RWPE2 (cell line): ENCODE measurements at regions not wholly inside any gene's neighbourhood (a gene's known extent, or its start where the extent isn't known, plus 50 kb on each side); places are given as distances from the start of the nearest gene placed in this dataset.

ENCODE experiments used
- ATAC-seq: fragments of 200-7000 bp; cut with Tn5 transposase; 3 replicates; pipeline ENCODE4 v1.9.1; 2021; ENCODE audit warnings: low read depth
- DNase-seq: peaks from one replicate; pipeline ENCODE4 v3.0.0-alpha.2; 2020; ENCODE audit warnings: low spot score
- H3K27ac ChIP-seq: fragments of 450-650 bp; 2 replicates; pipeline ENCODE4 v1.5.1; 2017; ENCODE audit warnings: mild to moderate bottlenecking; ENCODE audit not compliant: poor library complexity, severe bottlenecking
- H3K27me3 ChIP-seq: fragments of 250-450 bp; sonication (Bioruptor Pico); 2 replicates; pipeline ENCODE4 v1.5.1; 2021; ENCODE audit warnings: mild to moderate bottlenecking, moderate library complexity; ENCODE audit not compliant: insufficient read depth, poor library complexity, severe bottlenecking
- H3K36me3 ChIP-seq: fragments of 250-450 bp; sonication (Bioruptor Pico); 2 replicates; pipeline ENCODE4 v1.5.1; 2020; ENCODE audit warnings: low read depth, mild to moderate bottlenecking, moderate library complexity
- H3K4me1 ChIP-seq: fragments of 250-450 bp; sonication (Bioruptor Pico); 2 replicates; pipeline ENCODE4 v1.5.1; 2021; ENCODE audit warnings: mild to moderate bottlenecking, moderate library complexity; ENCODE audit not compliant: insufficient read depth, poor library complexity, severe bottlenecking
- H3K4me3 ChIP-seq: fragments of 250-450 bp; sonication (Bioruptor Pico); 2 replicates; pipeline ENCODE4 v1.5.1; 2021; ENCODE audit warnings: mild to moderate bottlenecking, moderate library complexity; ENCODE audit not compliant: severe bottlenecking
- H3K9me3 ChIP-seq: fragments of 250-450 bp; sonication (Bioruptor Pico); 2 replicates; pipeline ENCODE4 v1.5.1; 2021; ENCODE audit warnings: mild to moderate bottlenecking, moderate library complexity; ENCODE audit not compliant: severe bottlenecking
- CTCF ChIP-seq: fragments of 450-650 bp; IDR thresholded peaks from one replicate; pipeline ENCODE4 v1.5.1; 2017; ENCODE audit warnings: mild to moderate bottlenecking, moderate library complexity; ENCODE audit not compliant: poor library complexity, severe bottlenecking

- DNase-seq (no peak), ATAC-seq (no peak)
- no peak for TF ChIP-seq CTCF
- Histone ChIP-seq H3K9me3 (no peaks in the 10 kb centered on the region), H3K4me3 (no peak overlapping the region), H3K27me3 (no peaks in the 10 kb centered on the region), H3K27ac (no peak overlapping the region), H3K36me3 (no peaks in the 10 kb centered on the region), H3K4me1 (no peaks in the 10 kb centered on the region)
Observed at GRCh38 chr9:99401680-99402504, 179.8 kb downstream of the SEC61B start.

- no peak for DNase-seq
- Histone ChIP-seq H3K36me3 (no peaks in the 10 kb centered on the region), H3K4me3 (no peak overlapping the region), H3K9me3 (no peaks in the 10 kb centered on the region), H3K27me3 (no peaks in the 10 kb centered on the region), H3K4me1 (no peaks in the 10 kb centered on the region), H3K27ac (no peak overlapping the region)
- TF ChIP-seq CTCF, result no peak
- no peak for ATAC-seq
Observed at GRCh38 chr9:99403371-99403770, 181.3 kb downstream of the SEC61B start.

GRCh38 chr9:99405359-99405758 is 183.3 kb downstream of the SEC61B start:
- no peak for TF ChIP-seq CTCF

GRCh38 chr9:99406939-99407338 is 184.9 kb downstream of the SEC61B start:
- Histone ChIP-seq H3K27me3 (no peaks in the 10 kb centered on the region), H3K9me3 (no peaks in the 10 kb centered on the region), H3K27ac (no peak overlapping the region), H3K4me3 (no peak overlapping the region), H3K4me1 (no peaks in the 10 kb centered on the region), H3K36me3 (no peaks in the 10 kb centered on the region)
- DNase-seq (no peak), ATAC-seq (no peak)
- TF ChIP-seq CTCF, result no peak

More at GRCh38 chr9:99405359-99405758, 183.3 kb downstream of the SEC61B start:
- no peaks in the 10 kb centered on the region for H3K36me3 ChIP-seq
- H3K27ac ChIP-seq, result no peak overlapping the region
- ATAC-seq, result no peak
- no peak overlapping the region for H3K4me3 ChIP-seq
- no peaks in the 10 kb centered on the region for H3K9me3 ChIP-seq
- H3K4me1 ChIP-seq, result no peaks in the 10 kb centered on the region
- DNase-seq, result no peak
- H3K27me3 ChIP-seq, result no peaks in the 10 kb centered on the region

- Histone ChIP-seq H3K9me3 (no peaks in the 10 kb centered on the region), H3K4me1 (peaks cover 5% of the 10 kb centered on the region), H3K4me3 (no peak overlapping the region), H3K36me3 (no peaks in the 10 kb centered on the region), H3K27me3 (no peaks in the 10 kb centered on the region), H3K27ac (no peak overlapping the region)
- TF ChIP-seq CTCF, result no peak
- DNase-seq (no peak), ATAC-seq (peak; percentile 64; the same call in 2 of the 3 replicates)
Observed at GRCh38 chr9:99411068-99411467, 189.0 kb downstream of the SEC61B start.
